ENCODE measurements at regions not wholly inside any gene's neighbourhood (a gene's known extent, or its start where the extent isn't known, plus 50 kb on each side); places are given as distances from the start of the nearest gene placed in this dataset.

GRCh38 chr18:46419391-46420141, 237.5 kb downstream of the LOXHD1 start:
- TF ChIP-seq CTCF (IDR thresholded peaks at IDR 0.05; ENCODE audit: poor library complexity) (no peak), EZH2 (IDR thresholded peaks at IDR 0.05; ENCODE audit: borderline replicate concordance) (no peak), EZH2phosphoT487 (IDR thresholded peaks at IDR 0.05; ENCODE audit: low read depth, severe bottlenecking, unreplicated experiment) (no peak)

All from hepatocyte (in vitro differentiated cells).